ENCODE measurements at regions not wholly inside any gene's neighbourhood (a gene's known extent, or its start where the extent isn't known, plus 50 kb on each side); places are given as distances from the start of the nearest gene placed in this dataset.
"Not testable (repeated sequence)": the region's sequence is repeated elsewhere in the genome, so short reads cannot be mapped to it uniquely, and the experiment has no call there.

DNA sequence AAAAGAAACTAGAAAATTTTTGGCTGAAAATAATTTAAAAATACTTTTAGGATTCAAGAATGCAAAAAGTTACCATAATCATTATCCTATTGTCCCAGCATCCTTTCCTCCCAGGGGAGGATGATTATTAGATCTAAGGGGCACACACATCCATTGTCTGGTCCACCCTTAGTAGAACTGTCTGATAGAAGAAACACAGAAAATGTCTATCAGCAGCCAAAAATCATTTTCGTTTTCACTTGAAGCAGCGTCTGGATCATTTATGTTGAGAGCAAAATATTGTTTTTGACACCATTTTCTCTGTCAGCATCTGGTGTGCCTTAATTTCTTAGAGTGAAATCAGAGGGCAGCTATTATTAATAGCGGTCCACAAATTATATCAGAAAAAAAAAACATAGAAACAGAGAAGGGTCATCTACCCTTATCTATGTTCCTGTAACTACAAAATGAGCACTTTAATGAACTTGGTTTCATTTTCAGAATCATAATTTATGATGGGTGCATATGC lies 446.3 kb downstream of the TRAM1L1 start:
- DNase-seq: no peak

DNA sequence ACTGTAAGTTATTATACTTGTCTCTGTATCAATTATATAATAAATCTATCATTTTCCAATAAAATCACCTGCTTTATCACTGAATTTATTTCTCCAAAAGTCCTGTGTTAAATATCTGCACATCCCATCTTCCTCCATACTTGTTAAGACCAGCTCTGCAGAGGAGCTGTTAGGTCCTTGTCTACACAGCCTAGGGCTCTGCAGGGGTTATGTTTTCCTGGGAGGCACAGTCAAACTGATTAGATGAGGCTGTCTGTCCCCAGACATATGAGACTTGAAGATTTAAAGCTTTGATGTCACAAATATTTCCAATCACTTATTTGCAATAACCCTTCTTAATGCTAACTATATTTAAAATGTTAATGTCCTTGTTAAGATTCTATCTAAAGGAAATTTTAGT lies 446.8 kb downstream of the TRAM1L1 start:
- DNase-seq: no peak

DNA sequence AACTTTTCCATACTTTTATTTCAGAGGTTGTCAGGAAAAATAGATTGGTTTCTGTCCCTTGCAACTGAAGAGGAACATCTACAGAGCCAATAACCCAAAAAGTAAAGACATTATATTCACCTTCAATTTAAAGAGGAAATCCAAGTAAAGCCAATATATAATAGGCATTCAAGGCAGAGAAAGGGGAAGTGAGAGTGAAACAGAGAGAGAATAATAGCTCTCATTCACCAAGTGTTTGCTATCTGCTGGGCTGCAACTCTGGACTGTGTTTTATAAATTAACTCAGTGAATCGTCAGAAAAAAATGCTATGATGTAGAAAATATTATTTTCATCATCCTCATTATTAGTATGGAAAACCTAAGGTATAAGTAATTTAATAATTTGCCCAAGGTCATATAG lies 448.5 kb downstream of the TRAM1L1 start:
- DNase-seq: no peak

DNA sequence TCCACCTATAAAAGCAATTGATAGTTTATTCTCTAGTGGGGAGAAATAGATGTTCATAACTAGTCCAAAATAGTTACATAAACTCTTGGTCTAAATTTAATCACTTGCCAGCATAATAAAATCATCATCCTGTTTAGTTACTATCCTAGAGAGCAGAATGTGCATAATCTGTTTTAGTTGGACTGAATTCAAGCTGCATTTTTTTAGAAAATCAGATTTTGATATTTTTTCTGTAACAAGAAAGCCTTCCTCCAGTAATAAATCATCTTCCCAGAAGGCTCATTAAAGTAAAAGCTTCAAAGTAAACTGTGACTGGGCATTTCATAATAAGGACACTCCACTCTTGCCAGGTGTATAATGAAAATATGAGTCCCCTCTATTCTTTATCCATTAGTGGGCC lies 453.1 kb downstream of the TRAM1L1 start:
- no peak for DNase-seq

DNA sequence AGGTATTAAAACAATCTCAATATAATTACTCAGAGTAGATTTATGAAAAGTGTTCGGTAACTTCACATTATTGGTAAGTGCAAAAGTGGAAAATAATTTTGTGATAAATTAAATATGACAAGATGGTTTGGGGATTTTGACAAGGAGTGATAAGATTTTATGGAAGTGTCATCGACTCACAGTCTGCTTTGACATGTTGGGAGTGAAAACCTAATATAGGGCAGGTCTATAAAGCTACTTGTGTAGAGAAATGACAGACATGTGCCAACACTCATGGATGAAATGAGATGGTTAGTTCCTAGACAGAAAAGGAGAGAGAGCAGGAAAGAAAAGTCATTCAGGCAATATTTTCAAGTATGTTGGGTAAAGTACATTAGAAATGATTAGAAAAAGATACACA lies 456.8 kb downstream of the TRAM1L1 start:
- DNase-seq: no peak

DNA sequence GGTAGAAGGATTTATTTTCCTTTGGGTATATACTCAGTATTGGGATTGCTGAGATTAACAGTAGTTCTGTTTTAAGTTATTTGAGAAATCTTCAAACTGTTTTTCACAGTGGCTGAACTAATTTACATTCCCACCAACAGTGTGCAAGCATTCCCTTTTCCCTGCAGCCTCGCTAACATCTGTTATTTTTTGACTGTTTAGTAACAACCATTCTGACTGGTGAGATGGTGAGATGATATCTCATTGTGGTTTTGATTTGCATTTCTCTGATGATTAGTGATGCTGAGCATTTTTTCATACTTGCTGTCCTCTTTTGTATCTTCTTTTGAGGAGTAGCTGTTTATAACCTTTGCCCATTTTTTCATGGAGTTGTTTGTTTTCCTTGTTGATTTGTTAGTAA lies 457.8 kb downstream of the TRAM1L1 start:
- no peak for DNase-seq

DNA sequence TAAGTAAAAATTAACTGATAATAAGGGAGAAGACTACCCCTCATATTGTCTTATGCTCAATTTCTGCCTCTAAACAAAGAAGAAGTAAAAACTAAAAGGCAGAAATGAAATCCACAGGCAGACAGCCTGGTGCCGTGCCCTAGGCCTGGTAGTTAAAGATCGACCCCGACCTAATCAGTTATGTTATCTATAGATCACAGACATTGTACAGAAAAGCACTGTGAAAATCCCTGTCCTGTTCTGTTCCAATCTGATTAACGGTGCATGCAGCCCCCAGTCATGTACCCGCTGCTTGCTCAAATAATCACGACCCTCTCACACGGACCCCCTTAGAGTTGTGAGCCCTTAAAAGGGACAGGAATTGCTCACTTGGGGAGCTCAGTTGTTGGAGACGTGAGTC lies 465.9 kb downstream of the TRAM1L1 start:
- DNase-seq: not testable (repeated sequence)

DNA sequence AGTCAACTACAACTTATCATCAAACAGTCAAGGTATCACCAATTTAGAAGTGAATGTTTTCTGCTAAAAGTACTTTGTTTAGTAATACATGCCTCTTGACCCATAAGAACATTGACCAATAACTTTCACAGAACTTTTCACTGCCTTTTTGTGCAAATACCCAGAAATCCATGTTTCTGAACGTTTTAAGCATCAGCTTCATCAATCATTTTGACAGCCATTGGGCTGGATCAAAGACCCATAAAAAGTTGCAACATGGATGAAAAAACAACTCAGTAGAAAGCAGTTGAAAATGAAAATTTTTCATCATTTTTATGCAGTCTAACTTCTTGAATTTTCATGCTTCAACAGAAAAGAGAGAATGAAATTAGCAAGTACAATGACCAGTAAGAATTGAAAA lies 466.7 kb downstream of the TRAM1L1 start:
- no peak for DNase-seq

DNA sequence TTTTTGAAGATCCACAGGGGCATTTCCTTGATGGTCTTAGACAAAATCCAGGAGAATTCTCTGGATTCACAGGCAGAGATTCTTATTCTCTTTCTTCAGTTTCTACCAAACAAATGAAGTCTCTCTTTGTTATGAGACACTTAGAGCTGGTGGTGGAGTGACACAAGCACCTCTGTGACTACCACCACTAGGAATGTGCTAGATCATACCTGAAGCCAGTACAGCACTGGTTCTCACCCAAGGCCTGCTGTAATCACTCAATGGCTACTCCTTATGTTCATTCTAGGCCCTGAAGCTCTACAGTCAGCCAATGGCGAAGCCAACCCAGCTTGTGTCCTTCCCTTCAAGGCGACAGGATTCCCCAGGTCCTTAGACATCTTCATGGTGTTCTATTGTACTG lies 482.3 kb downstream of the TRAM1L1 start:
- DNase-seq: no peak

DNA sequence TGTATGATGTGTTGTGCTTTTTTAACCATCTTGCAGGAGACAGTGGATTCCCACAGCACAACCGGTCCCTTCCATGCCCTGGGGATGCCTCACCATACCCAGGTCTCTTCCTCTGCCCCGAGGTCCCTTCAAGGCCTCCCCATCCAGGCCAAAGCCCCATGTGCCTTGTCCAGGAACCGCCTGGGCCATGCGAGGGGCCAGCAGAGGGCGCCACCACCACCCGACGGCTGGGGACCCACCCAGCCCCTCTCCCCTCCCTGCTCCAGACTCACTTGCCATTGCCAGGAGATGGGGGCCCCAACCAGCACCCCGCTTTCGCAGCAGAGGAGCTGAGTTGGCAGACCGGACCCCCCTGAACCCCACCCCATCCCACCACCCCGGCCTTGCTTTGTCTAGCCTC lies 485.5 kb downstream of the TRAM1L1 start:
- DNase-seq: no peak

DNA sequence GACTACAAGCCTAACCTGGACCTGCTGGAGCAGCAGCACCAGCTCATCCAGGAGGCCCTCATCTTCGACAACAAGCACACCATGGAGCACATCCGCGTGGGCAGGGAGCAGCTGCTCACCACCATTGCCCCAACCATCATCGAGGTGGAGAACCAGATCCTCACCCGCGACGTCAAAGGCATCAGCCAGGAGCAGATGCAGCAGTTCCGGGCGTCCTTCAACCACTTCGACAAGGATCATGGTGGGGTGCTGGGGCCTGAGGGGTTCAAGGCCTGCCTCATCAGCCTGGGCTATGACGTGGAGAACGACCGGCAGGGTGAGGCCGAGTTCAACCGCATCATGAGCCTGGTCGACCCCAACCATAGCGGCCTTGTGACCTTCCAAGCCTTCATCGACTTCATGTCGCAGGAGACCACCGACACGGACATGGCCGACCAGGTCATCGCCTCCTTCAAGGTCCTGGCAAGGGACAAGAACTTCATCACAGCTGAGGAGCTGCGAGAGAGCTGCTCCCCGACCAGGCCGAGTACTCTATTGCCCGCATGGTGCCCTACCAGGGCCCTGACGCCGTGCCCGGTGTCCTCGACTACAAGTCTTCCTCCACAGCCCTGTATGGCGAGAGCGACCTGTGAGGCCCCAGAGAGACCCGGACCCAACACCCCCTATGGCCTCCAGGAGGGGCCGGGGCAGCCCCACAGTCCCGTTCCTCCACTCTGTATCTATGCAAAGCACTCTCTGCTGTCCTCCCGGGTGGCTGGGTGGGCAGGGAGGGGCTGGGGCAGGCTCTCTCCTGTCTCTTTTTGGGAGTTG lies 486.2 kb downstream of the TRAM1L1 start:
- no peak for DNase-seq

DNA sequence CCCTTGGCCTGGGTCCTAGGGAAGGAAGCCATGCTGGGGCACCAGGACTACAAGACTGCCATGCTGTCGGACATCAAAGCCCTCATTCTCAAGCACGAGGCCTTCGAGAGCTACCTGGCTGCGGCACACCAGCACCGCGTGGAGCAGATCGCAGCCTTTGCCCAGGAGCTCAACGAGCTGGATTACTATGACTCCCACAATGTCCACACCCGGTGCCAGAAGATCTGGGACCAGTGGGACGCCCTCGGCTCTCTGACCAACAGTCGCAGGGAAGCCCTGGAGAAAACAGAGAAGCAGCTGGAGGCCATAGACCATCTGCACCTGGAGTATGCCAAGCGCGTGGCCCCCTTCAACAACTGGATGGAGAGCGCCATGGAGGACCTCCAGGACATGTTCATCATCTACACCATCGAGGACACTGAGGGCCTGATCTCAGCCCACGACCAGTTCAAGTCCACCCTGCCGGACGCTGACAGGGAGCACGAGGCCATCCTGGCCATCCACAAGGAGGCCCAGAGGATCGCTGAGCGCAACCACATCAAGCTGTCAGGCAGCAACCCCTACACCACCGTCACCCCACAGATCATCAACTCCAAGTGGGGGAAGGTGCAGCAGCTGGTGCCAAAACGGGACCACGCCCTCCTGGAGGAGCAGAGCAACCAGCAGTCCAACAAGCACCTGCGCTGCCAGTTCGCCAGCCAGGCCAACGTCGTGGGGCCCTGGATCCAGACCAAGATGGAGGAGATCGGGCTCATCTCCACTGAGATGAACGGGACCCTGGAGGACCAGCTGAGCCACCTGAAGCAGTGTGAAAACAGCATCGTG lies 487.0 kb downstream of the TRAM1L1 start:
- no peak for DNase-seq

DNA sequence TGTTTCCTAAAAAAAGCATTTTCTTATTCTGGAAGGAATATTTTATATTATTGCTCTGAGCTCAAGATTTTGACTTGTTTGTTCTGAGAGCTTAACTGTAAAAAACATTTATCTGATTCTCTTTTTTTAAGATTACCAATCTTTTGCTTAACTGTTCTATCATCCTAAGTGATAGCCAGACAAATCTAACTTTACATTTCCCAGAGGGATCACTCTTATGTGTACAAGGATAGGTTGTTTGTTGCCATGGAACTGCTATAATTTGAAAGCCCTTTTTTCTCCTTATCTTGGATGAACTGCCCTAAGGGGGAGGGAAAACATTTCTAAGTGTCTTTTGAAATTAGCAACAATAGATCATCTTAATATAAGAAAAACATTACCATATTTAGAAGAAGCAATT lies 494.7 kb downstream of the TRAM1L1 start:
- no peak for DNase-seq

DNA sequence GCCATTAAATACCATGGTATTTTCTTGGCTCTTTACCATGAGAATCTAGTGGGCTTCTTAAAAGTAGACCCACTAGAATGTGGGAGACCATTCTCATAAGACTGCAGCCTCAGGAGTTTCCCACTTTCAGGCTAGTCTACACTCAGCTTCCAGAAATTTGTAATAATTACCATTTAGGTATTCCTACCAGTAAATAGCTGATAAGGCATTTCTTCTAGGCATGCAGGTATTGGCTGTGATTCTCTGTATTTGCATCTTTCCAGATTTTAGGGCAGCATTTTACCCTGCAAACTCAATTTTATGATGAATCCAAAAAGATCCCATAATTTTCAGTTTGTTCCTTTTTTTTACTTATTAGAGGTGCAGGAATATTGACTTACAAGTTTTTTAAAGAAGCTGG lies 496.6 kb downstream of the TRAM1L1 start:
- no peak for DNase-seq

DNA sequence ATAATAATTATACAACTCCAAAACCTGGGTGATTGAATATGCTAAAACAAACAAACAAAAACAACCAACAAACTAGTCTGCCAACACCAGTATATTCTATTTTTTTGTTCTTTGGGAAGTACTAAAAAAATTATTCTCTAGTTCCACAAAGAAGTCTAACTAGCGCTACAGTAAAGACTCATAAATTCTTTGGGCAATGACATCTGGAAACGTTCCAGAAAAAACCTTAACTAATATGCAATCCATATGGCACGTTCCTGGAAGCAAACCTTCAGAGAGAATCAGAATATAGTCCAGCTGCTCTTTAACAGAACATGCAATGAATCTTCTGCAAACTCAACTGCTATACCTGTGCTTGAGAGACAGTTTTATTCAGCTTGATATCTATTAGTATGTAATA lies 500.1 kb downstream of the TRAM1L1 start:
- DNase-seq: no peak

DNA sequence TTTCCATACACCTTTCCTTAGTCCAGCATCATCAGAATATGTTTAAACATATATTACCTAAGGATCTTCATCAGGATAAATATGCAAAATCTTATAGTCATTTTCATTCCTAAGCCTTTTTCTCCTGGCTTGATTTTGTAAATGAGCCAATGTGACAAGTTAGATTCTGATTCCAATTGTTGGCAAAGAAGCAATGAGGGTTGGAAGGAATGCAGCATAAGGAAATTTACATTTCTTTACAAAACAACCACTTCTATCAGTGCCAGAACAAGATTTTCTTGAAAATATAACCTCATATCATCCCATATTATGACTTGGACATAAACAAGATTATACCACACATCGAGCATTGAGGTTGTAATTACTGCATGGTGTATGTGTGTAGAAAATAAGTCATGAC lies 508.1 kb downstream of the TRAM1L1 start:
- no peak for DNase-seq

DNA sequence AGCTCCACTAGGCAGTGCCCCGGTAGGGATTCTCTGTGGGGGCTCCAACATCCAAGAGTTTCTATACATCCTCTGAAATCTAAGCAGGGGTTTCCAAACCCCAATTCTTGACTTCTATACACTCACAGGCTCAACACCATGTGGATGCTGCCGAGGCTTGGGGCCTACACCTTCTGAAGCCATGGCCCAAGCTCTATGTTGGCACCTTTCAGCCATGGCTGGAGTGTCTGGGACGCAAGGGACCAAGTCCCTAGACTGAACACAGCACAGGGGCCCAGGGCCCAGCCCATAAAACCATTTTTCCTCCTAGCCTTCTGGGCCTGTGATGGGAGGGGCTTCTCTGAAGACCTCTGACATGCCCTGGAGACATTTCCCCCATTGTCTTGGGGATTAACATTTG lies 511.8 kb downstream of the TRAM1L1 start:
- no peak for DNase-seq

DNA sequence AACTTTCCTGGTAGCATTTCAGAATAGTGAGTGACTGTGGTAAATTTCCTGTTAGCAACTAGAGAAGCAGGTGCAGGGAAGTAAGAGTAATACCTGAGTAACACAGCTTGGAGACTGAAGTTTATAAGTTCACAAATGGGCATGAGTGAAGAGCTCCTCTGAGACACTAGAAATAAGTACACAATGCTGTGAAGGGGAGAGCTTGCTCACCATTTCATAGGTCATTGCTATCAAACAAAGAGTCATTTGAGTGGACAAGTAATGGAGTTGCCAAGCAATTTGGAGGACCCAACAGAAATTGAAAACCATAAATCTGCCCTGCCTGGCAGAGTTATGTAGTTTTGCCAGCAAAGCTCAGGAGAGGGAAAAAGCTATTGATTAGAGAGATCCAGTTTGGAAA lies 523.6 kb downstream of the TRAM1L1 start:
- DNase-seq: no peak

DNA sequence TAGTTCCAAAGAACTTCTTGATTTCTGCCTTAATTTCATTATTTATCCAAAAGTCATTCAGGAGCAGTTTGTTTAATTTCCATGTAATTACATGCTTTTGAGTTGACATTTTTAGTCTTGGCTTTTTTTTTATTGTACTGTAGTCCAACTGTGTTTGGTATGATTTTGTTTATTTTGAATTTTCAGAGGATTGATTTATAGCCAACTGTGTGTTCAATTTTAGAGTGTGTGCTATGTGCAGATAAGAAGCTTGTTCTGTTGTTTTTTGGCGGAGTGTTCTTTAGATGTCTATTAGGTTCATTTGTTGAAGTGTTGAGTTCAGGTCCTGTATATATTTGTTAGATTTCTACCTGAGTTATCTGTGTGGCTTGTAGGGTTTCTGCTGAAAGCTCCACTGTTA lies 533.6 kb downstream of the TRAM1L1 start:
- DNase-seq: no peak

DNA sequence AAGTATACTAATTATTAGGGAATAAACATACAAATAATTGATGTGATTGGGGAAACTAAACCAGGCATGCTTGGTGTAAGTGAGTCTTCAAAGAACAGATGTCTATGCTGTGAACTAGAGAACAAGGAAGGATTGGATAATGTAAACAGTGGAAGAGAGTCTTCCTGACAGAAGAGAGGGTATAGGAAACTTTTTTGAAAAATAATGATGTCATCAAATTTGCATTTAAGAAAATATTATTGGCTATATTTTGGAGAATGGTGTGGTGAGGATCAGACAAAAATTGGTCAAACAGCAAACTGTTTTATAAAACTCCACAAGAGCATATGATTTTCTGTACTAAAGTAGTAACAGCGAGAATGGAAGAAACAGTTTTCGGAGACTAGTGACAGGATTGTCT lies 537.7 kb downstream of the TRAM1L1 start:
- no peak for DNase-seq

DNA sequence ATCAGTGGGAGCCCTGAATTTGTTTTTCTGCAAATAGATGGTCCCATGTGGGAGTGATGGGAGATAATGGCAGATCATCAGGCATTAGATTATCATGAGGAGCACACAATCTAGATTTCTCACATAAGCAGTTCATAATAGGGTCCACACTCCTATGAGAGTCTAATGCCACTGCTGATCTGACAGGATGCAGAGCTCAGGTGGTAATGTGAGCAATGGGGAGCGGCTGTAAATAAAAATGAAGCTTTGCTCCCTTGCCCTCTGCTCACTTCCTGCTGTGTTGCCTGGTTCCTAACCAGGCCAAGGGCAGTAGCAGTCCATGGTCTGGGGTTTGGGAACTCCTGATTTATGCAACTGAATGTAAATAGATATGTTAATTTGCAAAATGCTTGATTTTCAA lies 538.6 kb downstream of the TRAM1L1 start:
- DNase-seq: no peak

DNA sequence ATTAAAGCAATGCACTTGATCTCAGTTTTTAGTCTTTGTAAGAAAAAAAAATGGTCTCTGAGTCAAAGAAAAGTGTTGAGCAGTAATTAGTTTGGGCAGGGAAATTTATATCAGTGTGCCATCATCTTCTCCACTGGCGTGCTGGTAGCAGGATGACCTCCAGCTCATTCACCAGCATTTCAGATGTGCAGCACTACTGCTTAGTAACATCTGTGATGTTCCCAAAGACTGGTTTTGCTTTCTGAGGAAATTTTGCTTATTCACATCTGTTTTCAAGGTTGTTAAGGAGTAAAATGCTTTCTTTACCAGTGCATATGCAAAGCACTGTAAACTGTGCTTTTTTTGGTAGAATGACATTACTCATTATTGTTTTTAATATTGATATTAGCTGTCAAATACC lies 540.4 kb downstream of the TRAM1L1 start:
- DNase-seq: no peak

DNA sequence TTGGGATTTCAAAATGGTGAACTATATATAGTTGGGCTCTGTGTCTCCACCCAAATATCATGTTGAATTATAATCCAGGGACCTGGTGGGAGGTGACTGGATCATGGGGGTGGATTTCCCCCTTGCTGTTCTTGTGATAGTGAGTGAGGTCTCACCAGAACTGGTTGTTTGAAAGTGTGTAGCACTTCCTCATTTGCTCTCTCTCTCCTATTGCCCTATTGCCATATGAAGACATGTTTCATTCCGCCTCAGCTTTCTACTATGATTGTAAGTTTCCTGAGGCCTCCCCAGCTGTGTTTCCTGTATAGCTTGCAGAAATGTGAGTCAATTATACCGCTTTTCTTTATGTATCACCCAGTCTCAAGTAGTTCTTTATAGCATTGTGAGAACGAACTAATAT lies 545.6 kb downstream of the TRAM1L1 start:
- no peak for DNase-seq

DNA sequence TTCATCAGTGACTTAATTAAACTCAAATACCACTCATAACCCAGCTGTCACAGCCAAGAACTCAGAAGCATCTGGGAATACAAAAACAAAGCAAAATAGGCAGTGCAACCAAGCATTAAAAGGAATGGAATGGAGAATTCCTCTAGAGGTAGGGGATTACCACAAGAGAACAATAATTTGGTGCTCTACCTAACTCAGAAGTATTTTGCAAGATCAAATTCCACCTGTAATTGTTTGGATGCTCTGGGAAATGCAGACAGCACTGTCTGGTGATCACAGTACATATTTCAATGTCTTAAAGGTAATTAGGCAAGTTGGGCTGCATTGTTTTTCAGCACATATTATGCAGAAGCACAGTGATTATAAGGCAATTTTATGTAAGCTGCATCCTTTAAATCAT lies 547.5 kb downstream of the TRAM1L1 start:
- no peak for DNase-seq

Data from NCI-H1092 (cell line).